ENCODE measurements at regions not wholly inside any gene's neighbourhood (a gene's known extent, or its start where the extent isn't known, plus 50 kb on each side); places are given as distances from the start of the nearest gene placed in this dataset.

GRCh38 chr3:27910456-27910855, 188.3 kb upstream of the EOMES start:
- TF ChIP-seq SUZ12 (IDR thresholded peaks at IDR 0.05; ENCODE audit: extremely low read depth, insufficient read depth, insufficient read length): no peak
- no peak for TF ChIP-seq YY1 (IDR thresholded peaks at IDR 0.05; ENCODE audit: insufficient read depth, insufficient read length)
- TF ChIP-seq ZNF274 (IDR thresholded peaks at IDR 0.05; ENCODE audit: low read depth, low read length): no peak

All from NT2/D1 (cell line).